ENCODE measurements at regions not wholly inside any gene's neighbourhood (a gene's known extent, or its start where the extent isn't known, plus 50 kb on each side); places are given as distances from the start of the nearest gene placed in this dataset.

GRCh38 chr2:156841321-156841720 is 405.1 kb downstream of the GPD2 start:
- TF ChIP-seq CTCF (IDR thresholded peaks at IDR 0.05), result no peak
- TF ChIP-seq POLR2A (IDR thresholded peaks at IDR 0.05), result no peak

Data from adrenal gland (tissue), 5 donors.